Mesendoderm (in vitro differentiated cells): ENCODE measurements at regions not wholly inside any gene's neighbourhood (a gene's known extent, or its start where the extent isn't known, plus 50 kb on each side); places are given as distances from the start of the nearest gene placed in this dataset.

Experiments
- DNase-seq: peaks from one replicate; pipeline ENCODE4 v3.0.0; 2013
- H2AK5ac ChIP-seq: 2 replicates; pipeline ENCODE4 v1.6.1; 2013; ENCODE audit warnings: low read length, inconsistent platforms
- H2BK120ac ChIP-seq: 2 replicates; pipeline ENCODE4 v1.6.1; 2013; ENCODE audit warnings: low read depth, mild to moderate bottlenecking, low read length, moderate library complexity, mixed read lengths
- H2BK15ac ChIP-seq: replicated peaks from 2 replicates; pipeline ENCODE4 v1.6.1; 2013; ENCODE audit warnings: low read depth, mild to moderate bottlenecking, moderate library complexity
- H2BK5ac ChIP-seq: 2 replicates; pipeline ENCODE4 v1.6.1; 2013; ENCODE audit warnings: low read length, inconsistent platforms
- H3K18ac ChIP-seq: 2 replicates; pipeline ENCODE4 v1.6.1; 2013; ENCODE audit warnings: mild to moderate bottlenecking, low read length, mixed read lengths
- H3K23ac ChIP-seq: one replicate; pipeline ENCODE4 v1.6.1; 2013; ENCODE audit warnings: low read length
- H3K27ac ChIP-seq: 2 replicates; pipeline ENCODE4 v1.5.1; 2013; ENCODE audit warnings: low read depth, mild to moderate bottlenecking, inconsistent platforms, low read length, moderate library complexity
- H3K27me3 ChIP-seq: 2 replicates; pipeline ENCODE4 v1.6.1; 2013; ENCODE audit warnings: low read length, control low read depth, mild to moderate bottlenecking, inconsistent platforms; ENCODE audit not compliant: insufficient read depth, poor library complexity
- H3K36me3 ChIP-seq: 2 replicates; pipeline ENCODE4 v1.6.1; 2013; ENCODE audit warnings: low read length, inconsistent platforms; ENCODE audit not compliant: control insufficient read depth, insufficient read depth
- H3K4ac ChIP-seq: one replicate; pipeline ENCODE4 v1.6.1; 2013; ENCODE audit warnings: low read depth, mild to moderate bottlenecking, low read length, moderate library complexity
- H3K4me1 ChIP-seq: 2 replicates; pipeline ENCODE4 v1.6.1; 2013; ENCODE audit warnings: low read depth, low read length, inconsistent platforms; ENCODE audit not compliant: control insufficient read depth
- H3K4me2 ChIP-seq: 2 replicates; pipeline ENCODE4 v1.6.1; 2013; ENCODE audit warnings: low read length
- H3K4me3 ChIP-seq: 2 replicates; pipeline ENCODE4 v1.5.1; 2013; ENCODE audit warnings: mild to moderate bottlenecking, low read length
- H3K56ac ChIP-seq: one replicate; pipeline ENCODE4 v1.6.1; 2013; ENCODE audit warnings: low read length
- H3K79me1 ChIP-seq: 2 replicates; pipeline ENCODE4 v1.6.1; 2013; ENCODE audit warnings: low read length, inconsistent platforms
- H3K79me2 ChIP-seq: 2 replicates; pipeline ENCODE4 v1.6.1; 2013; ENCODE audit warnings: mild to moderate bottlenecking, low read length; ENCODE audit not compliant: control insufficient read depth, insufficient read depth
- H3K9ac ChIP-seq: 2 replicates; pipeline ENCODE4 v1.6.1; 2013; ENCODE audit warnings: low read length, inconsistent platforms
- H4K5ac ChIP-seq: one replicate; pipeline ENCODE4 v1.6.1; 2013; ENCODE audit warnings: low read length
- H4K8ac ChIP-seq: one replicate; pipeline ENCODE4 v1.6.1; 2013; ENCODE audit warnings: low read depth, mild to moderate bottlenecking, control low read depth, low read length, moderate library complexity
- WGBS: extraction: QIAGEN DNeasy Blood & Tissue Kit; methylation state at CpG from one replicate; pipeline ENCODE4 v1.1.7; 2013; ENCODE audit warnings: low lambda C conversion rate, missing lambda C conversion rate; ENCODE audit not compliant: insufficient coverage; ENCODE audit errors: extremely low coverage; 5-methylcytosine and 5-hydroxymethylcytosine counted together

DNA sequence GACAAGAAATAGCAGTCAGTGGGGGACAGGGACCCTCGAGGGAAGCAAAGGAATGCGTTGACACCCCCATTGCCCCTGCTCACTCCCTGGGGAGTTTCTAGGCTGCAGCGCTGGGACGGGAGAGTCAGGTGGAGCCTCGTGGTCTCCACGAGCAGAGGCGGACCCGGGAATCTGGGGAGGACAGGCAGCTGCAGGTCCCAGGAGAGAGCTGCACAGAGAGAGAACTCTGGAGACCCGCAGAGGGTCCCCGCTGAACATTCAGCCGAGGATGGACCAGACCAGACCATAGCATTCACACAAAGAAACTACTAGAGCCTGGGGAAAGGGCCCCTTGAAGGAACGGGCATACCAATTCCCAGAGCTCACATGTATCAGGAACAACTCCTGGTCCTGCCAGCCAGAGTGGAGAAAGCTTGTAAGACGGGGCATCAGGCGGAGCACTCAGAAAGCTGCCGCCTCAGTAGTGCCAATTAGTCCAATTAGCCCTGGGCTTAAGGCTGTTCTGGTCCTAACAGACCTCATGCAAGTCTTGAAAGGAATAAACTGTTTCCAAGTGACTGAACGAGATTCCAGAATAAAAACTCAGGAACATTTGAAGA lies 966.7 kb upstream of the ZNF722 start:
- Histone ChIP-seq H2AK5ac (no peak overlapping the region), H3K79me2 (no peaks in the 10 kb centered on the region), H3K27ac (no peak overlapping the region), H3K18ac (no peak overlapping the region), H2BK120ac (no peak overlapping the region), H3K23ac (no peak overlapping the region), H3K56ac (no peak overlapping the region), H3K4ac (no peak overlapping the region), H2BK15ac (no peak overlapping the region), H3K79me1 (no peaks in the 10 kb centered on the region), H4K8ac (no peak overlapping the region), H3K4me1 (no peaks in the 10 kb centered on the region), H3K4me2 (no peak overlapping the region), H3K27me3 (no peaks in the 10 kb centered on the region), H2BK5ac (no peak overlapping the region), H3K9ac (no peak overlapping the region), H3K4me3 (no peak overlapping the region), H3K36me3 (no peaks in the 10 kb centered on the region), H4K5ac (no peak overlapping the region)
- no CpG with 5 or more reads among the region's 16 CpGs for WGBS
- no peak for DNase-seq

DNA sequence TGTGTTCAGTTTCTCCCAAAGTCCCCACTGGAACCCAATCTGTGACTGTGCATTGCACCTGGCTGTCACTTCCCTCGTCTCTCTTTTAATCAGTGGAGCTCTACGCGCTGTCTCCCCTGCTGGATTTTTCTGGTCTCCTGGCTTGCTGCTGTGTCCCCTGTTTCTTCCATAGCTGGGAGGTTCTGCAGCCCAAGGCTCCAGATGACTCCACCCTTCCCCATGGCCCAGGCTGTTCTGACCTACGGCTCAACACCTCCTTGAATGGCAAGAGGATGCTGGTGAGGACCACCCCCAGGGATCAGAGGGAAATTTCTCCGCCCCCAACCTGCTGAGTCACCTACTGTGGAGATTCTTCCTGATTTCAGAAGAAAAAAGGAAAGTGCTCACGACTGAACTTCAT lies 961.4 kb upstream of the ZNF722 start:
- no peak overlapping the region for H2AK5ac ChIP-seq
- H3K79me1 ChIP-seq: no peaks in the 10 kb centered on the region
- WGBS: no CpG with 5 or more reads among the region's 6 CpGs
- no peak overlapping the region for H2BK5ac ChIP-seq
- H3K9ac ChIP-seq: no peak overlapping the region
- H4K5ac ChIP-seq: no peak overlapping the region
- no peak overlapping the region for H4K8ac ChIP-seq
- H3K4me1 ChIP-seq: no peaks in the 10 kb centered on the region
- no peak overlapping the region for H3K27ac ChIP-seq
- H2BK15ac ChIP-seq: no peak overlapping the region
- H3K4ac ChIP-seq: no peak overlapping the region
- no peak overlapping the region for H3K18ac ChIP-seq
- H3K36me3 ChIP-seq: no peaks in the 10 kb centered on the region
- H3K4me3 ChIP-seq: no peak overlapping the region
- no peak for DNase-seq
- no peaks in the 10 kb centered on the region for H3K27me3 ChIP-seq
- no peaks in the 10 kb centered on the region for H3K79me2 ChIP-seq
- H3K23ac ChIP-seq: no peak overlapping the region
- H3K4me2 ChIP-seq: no peak overlapping the region
- no peak overlapping the region for H3K56ac ChIP-seq
- no peak overlapping the region for H2BK120ac ChIP-seq

DNA sequence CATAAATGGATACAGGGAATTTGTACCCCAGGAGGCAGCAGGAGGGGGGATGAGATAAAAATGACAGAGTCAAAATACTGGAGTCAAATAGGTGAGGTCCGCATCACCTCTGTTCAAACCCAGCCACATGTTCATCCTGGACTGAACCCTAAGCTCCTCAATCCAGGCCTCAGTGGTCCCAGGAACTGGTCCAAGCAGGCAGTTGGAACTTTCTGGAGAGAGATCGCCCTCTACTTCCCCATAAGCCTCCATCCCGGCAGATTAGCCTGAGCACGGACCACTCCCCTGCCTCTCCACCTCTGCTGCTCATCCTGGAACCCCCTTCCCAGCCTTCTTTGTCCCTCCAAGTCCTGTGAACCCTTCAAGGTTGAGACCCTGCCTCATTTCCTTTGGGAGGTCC lies 959.7 kb upstream of the ZNF722 start:
- Histone ChIP-seq H4K5ac (no peak overlapping the region), H3K27me3 (no peaks in the 10 kb centered on the region), H2BK5ac (no peak overlapping the region), H3K18ac (no peak overlapping the region), H2AK5ac (no peak overlapping the region), H3K36me3 (no peaks in the 10 kb centered on the region), H2BK15ac (no peak overlapping the region), H3K4me3 (no peak overlapping the region), H3K27ac (no peak overlapping the region), H3K9ac (no peak overlapping the region), H3K4me2 (no peak overlapping the region), H3K79me1 (no peaks in the 10 kb centered on the region), H3K79me2 (no peaks in the 10 kb centered on the region), H2BK120ac (no peak overlapping the region), H3K4ac (no peak overlapping the region), H3K56ac (no peak overlapping the region), H3K23ac (no peak overlapping the region), H3K4me1 (no peaks in the 10 kb centered on the region), H4K8ac (no peak overlapping the region)
- DNase-seq: no peak
- WGBS: no CpG with 5 or more reads among the region's 4 CpGs

DNA sequence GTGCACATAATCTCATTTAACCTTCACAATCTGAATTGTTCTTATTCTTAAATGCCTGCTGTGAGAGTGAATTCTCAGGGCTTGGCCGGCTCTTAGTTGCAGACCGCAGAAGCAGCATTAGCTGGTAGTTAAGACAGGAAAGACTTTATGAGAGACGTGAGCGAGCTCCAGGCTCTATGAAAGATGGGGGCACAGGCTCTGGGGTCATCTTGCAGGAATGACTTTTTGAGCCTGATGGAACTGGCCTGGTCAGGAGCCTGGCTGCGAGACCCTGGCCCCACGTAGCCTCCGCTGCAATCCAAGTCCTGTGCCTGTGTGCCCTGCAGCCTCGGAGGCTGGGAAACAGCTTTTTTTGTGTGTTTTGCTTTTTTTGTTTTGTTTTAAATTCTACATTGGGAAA lies 958.8 kb upstream of the ZNF722 start:
- no CpG with 5 or more reads among the region's 8 CpGs for whole genome bisulfite sequencing
- Histone ChIP-seq H3K56ac (no peak overlapping the region), H2BK120ac (no peak overlapping the region), H2BK15ac (no peak overlapping the region), H3K27ac (no peak overlapping the region), H2BK5ac (no peak overlapping the region), H3K4me1 (no peaks in the 10 kb centered on the region), H4K5ac (no peak overlapping the region), H3K18ac (no peak overlapping the region), H4K8ac (no peak overlapping the region), H3K27me3 (no peaks in the 10 kb centered on the region), H3K79me1 (no peaks in the 10 kb centered on the region), H3K23ac (no peak overlapping the region), H3K4ac (no peak overlapping the region), H3K36me3 (no peaks in the 10 kb centered on the region), H3K4me3 (no peak overlapping the region), H3K9ac (no peak overlapping the region), H3K4me2 (no peak overlapping the region), H3K79me2 (no peaks in the 10 kb centered on the region), H2AK5ac (no peak overlapping the region)
- DNase-seq: no peak

DNA sequence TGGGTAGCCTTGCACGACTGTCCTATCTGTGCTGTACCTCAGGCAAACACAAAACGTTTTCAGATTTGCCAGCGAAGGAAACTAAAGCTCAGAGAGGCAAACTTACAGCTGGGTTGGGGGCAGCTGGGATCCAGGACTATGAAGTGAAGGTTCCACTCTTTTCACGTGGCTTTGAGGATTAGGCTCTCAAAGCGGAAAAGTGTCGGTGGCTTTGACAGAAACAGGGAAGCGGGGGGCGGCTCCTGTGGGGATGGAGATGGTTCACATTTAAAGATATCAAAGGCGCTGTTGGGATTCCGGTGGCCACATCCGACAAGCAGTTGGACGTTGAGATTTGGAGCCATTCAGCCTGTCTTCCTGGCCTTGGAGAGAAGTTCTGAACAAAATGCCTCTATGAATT lies 958.3 kb upstream of the ZNF722 start:
- H3K4ac ChIP-seq: no peak overlapping the region
- no peak overlapping the region for H3K23ac ChIP-seq
- H3K4me2 ChIP-seq: no peak overlapping the region
- no peaks in the 10 kb centered on the region for H3K36me3 ChIP-seq
- no CpG with 5 or more reads among the region's 12 CpGs for WGBS
- H3K4me3 ChIP-seq: no peak overlapping the region
- H4K8ac ChIP-seq: no peak overlapping the region
- no peak overlapping the region for H2BK5ac ChIP-seq
- no peak overlapping the region for H2BK15ac ChIP-seq
- H2AK5ac ChIP-seq: no peak overlapping the region
- H4K5ac ChIP-seq: no peak overlapping the region
- DNase-seq: no peak
- no peaks in the 10 kb centered on the region for H3K79me2 ChIP-seq
- no peak overlapping the region for H3K56ac ChIP-seq
- H3K27me3 ChIP-seq: no peaks in the 10 kb centered on the region
- H3K4me1 ChIP-seq: no peaks in the 10 kb centered on the region
- H2BK120ac ChIP-seq: no peak overlapping the region
- no peak overlapping the region for H3K9ac ChIP-seq
- no peak overlapping the region for H3K27ac ChIP-seq
- no peaks in the 10 kb centered on the region for H3K79me1 ChIP-seq
- H3K18ac ChIP-seq: no peak overlapping the region

DNA sequence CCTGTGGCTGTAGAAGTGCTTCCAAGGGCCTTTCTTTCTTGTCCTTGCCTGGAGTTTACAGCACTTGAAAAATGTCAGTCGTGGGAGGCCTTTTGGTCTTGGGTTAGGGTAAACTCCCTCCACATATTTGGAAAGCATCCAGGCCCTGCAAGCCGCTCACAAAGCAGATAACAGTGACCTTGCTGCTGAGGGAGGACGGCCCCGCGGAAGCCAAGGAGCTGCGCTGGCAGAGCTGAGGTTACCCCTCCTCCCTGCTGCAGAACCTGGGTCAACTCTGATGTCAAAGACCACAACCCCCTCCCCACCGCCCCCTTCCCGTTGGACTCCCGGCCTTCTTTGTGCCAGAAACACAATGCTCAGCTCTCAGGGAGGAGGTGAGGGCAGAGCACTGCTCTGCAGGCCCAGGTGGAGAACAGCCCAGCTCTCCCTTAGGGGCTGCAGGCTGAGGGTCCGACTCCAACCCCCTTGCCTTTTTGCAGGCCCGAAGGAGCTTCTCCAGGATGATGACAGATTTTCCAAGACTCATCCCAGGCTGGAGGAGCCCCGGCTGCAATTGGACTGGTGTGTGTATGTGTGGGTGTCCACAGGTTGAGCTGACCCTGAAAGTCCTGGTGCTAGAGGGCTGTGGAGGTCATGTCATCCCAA lies 957.6 kb upstream of the ZNF722 start:
- Histone ChIP-seq H3K27ac (no peak overlapping the region), H3K27me3 (no peaks in the 10 kb centered on the region)

More for the DNA sequence above, 957.6 kb upstream of the ZNF722 start:
- no peak overlapping the region for H2BK15ac ChIP-seq
- H3K4me1 ChIP-seq: no peaks in the 10 kb centered on the region
- no peak overlapping the region for H3K4ac ChIP-seq
- no peaks in the 10 kb centered on the region for H3K79me2 ChIP-seq
- H3K4me3 ChIP-seq: no peak overlapping the region
- no peak overlapping the region for H4K5ac ChIP-seq
- H3K18ac ChIP-seq: no peak overlapping the region
- H3K23ac ChIP-seq: no peak overlapping the region
- H2BK5ac ChIP-seq: no peak overlapping the region
- no peak overlapping the region for H4K8ac ChIP-seq
- H2AK5ac ChIP-seq: no peak overlapping the region
- H3K4me2 ChIP-seq: no peak overlapping the region
- DNase-seq: no peak
- no peaks in the 10 kb centered on the region for H3K36me3 ChIP-seq
- H2BK120ac ChIP-seq: no peak overlapping the region
- H3K9ac ChIP-seq: no peak overlapping the region
- H3K79me1 ChIP-seq: no peaks in the 10 kb centered on the region
- no peak overlapping the region for H3K56ac ChIP-seq
- no CpG with 5 or more reads among the region's 12 CpGs for WGBS
